ENCODE measurements at regions not wholly inside any gene's neighbourhood (a gene's known extent, or its start where the extent isn't known, plus 50 kb on each side); places are given as distances from the start of the nearest gene placed in this dataset.

DNA sequence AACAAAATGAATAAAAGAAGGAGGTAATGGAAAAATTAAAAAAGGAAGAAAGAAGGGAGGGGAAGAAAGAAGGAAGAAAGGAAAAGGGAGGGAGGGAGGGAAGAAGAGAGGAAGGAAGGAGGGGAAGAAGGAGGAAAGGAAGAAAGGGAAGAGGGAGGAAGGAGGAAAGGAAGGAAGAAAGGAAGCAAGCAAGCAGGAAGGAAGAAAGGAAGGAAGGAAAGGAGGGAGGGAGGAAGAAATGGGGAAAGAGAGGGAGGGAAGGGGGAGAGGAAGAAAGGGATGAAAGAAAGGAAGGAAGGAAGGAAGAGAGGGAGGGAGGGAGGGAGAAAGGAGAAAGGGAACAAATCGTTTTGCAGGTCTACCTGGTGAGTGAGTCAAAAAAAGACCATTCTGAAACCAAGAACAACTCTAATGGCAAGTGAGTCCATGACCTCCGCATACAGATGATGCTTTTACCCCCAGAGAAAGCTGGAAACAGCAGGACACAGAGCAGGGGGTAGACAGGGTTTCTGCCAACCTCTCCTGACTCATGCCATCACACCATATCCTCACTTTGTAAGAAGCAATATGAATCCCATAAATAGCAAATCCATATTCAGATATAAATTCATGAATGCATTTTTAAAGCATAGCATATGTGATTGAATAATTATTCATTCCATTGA, 1112.9 kb upstream of the AUTS2 start:
- no peak for DNase-seq
- Histone ChIP-seq H3K4me3 (no peak overlapping the region), H3K27ac (no peak overlapping the region), H3K36me3 (no peaks in the 10 kb centered on the region), H3K27me3 (peaks cover 0 to 3% of the 10 kb centered on the region in 2 donors), H3K4me1 (no peaks in the 10 kb centered on the region), H3K9me3 (no peaks in the 10 kb centered on the region)
- TF ChIP-seq, protein P1, sequence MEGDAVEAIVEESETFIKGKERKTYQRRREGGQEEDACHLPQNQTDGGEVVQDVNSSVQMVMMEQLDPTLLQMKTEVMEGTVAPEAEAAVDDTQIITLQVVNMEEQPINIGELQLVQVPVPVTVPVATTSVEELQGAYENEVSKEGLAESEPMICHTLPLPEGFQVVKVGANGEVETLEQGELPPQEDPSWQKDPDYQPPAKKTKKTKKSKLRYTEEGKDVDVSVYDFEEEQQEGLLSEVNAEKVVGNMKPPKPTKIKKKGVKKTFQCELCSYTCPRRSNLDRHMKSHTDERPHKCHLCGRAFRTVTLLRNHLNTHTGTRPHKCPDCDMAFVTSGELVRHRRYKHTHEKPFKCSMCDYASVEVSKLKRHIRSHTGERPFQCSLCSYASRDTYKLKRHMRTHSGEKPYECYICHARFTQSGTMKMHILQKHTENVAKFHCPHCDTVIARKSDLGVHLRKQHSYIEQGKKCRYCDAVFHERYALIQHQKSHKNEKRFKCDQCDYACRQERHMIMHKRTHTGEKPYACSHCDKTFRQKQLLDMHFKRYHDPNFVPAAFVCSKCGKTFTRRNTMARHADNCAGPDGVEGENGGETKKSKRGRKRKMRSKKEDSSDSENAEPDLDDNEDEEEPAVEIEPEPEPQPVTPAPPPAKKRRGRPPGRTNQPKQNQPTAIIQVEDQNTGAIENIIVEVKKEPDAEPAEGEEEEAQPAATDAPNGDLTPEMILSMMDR (IDR thresholded peaks at IDR 0.05) = no peak
- intact Hi-C loops (cut with DNase I; ENCODE audit: low total_unique reads) = no loop called here

DNA sequence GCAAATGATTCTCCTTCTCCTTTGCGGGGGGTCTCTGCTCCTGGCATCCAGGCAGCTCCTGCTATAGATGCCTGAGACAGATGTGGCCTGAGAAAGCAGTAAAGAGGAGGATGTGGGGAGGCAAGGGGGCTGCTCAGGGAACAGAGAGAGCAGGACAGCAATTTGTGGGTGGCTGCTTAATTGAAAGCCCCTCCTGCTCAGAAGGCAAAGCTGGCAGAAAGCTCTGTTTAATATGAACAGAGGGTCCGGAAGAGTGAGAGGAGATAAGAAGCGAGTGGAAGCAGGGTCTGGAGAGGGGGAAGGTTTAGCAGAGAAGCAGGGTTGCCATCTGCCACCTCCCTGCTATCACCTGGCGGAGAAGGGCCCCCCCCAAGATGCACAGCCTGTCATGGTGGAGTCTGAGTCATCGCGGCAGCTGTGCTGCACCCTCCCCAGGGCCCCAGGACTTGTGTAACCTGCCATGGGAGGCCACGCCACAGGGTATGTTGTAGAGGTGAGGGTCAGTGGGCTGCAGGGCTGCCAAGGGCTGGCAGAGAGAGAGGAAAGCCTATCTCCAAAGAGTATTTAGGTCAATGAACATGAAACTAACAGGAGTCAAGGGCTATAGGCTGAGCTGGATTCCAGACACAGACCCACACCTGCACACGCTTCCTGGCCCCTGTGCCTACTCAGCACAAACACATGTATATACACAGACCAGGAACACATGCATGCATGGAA, 1109.8 kb upstream of the AUTS2 start:
- Histone ChIP-seq H3K4me1 (no peaks in the 10 kb centered on the region), H3K36me3 (no peaks in the 10 kb centered on the region), H3K27ac (no peak overlapping the region), H3K27me3 (no peaks in the 10 kb centered on the region), H3K9me3 (no peaks in the 10 kb centered on the region), H3K4me3 (no peak overlapping the region)
- DNase-seq = no peak
- TF ChIP-seq, protein P1 (IDR thresholded peaks at IDR 0.05) = no peak
- intact Hi-C loops (cut with DNase I; ENCODE audit: low total_unique reads) = no loop called here

DNA sequence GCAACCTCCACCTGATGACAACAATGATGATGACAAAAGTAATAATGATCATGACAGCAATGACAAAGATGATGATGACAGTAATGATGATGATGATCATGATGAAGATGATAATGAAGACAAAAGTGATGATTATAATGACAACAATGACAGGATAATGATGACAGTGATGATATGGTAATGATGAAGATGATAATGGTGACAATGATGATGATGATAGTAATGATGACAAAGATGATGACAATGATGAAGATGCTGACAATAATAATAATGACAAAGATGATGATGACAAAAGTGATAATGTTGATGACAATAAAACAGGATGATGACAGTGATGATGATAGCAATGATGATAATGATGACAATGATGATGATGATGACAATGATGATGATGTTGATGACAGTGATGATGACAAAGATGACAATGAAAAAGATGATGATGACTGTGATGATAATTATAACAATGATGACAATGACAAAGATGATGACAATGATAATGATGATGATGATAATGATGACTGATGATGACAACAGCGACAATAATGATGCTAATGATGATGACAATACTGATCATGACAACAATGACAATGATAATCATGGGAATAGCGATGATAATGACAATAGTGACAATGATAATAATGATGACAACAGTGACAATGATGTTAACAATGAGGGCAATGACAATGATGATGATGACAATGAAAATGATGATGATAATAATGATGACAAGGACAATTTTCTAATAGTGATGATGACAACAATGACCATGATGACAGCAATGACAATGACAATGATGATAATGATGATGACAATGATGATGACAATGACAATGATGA, 1106.5 kb upstream of the AUTS2 start:
- Histone ChIP-seq H3K36me3 (no peaks in the 10 kb centered on the region), H3K4me1 (no peaks in the 10 kb centered on the region), H3K9me3 (no peaks in the 10 kb centered on the region), H3K4me3 (no peak overlapping the region), H3K27me3 (no peaks in the 10 kb centered on the region), H3K27ac (no peak overlapping the region)
- intact Hi-C loops (cut with DNase I; ENCODE audit: low total_unique reads) = no loop called here
- TF ChIP-seq, protein P1 (IDR thresholded peaks at IDR 0.05) = no peak
- no peak for DNase-seq

DNA sequence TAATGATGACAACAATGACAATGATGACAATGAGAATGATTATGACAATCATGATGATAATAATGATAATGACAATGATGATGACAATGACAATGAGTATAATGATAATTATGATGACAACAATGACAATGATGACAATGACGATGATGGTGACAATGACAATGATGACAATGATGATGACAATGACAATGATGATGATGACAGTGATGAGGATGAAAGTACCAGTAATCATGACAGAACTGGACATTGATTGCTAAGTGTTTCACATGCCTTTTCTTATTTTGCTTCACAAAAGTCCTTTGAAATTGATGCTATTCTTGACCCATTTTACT, 1106.0 kb upstream of the AUTS2 start:
- DNase-seq = no peak
- TF ChIP-seq, protein P1 (IDR thresholded peaks at IDR 0.05) = no peak
- H3K36me3 ChIP-seq = no peaks in the 10 kb centered on the region
- H3K27ac ChIP-seq = no peak overlapping the region
- intact Hi-C loops (cut with DNase I; ENCODE audit: low total_unique reads) = no loop called here
- no peaks in the 10 kb centered on the region for H3K4me1 ChIP-seq
- H3K27me3 ChIP-seq = no peaks in the 10 kb centered on the region
- H3K4me3 ChIP-seq = no peak overlapping the region
- H3K9me3 ChIP-seq = no peaks in the 10 kb centered on the region

DNA sequence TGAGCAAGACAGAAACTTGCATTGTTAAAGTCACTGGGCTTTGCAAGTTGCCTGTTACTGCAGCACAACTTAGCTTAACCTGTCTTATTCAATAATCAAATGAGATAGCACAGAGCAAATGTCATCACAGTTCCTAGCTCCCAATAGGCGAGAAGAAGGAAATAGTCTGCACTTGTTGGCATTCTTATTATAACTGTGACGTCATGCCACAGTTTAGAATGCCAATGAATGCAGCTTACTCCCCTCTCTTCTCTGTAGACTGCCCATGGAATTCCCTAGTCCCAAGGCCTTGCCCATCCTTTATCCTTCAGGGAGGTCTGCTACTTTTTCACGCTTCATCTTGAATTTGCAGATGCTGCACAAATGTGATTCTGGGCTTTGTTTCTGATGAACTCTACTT, 1094.9 kb upstream of the AUTS2 start:
- H3K36me3 ChIP-seq = no peaks in the 10 kb centered on the region
- TF ChIP-seq, protein P1 (IDR thresholded peaks at IDR 0.05) = no peak
- DNase-seq = no peak
- peaks cover 0 to 2% (median 0%) of the 10 kb centered on the region in 3 donors for H3K9me3 ChIP-seq
- no peaks in the 10 kb centered on the region for H3K4me1 ChIP-seq
- H3K27me3 ChIP-seq = no peaks in the 10 kb centered on the region
- intact Hi-C loops (cut with DNase I; ENCODE audit: low total_unique reads) = no loop called here
- no peak overlapping the region for H3K27ac ChIP-seq
- H3K4me3 ChIP-seq = no peak overlapping the region
